Caco-2 (cell line): ENCODE measurements at regions not wholly inside any gene's neighbourhood (a gene's known extent, or its start where the extent isn't known, plus 50 kb on each side); places are given as distances from the start of the nearest gene placed in this dataset.

Source experiments
- BruUV-seq: library from RNA; stranded (reverse); fragments of 400-500 nt; replicated peaks from 2 replicates; lab custom pipeline; 2021; lab: Mats Ljungman, UMichigan
- CTCF ChIA-PET: fragments of 300-600 bp; sonication (Branson Sonifier 250); formaldehyde crosslinking; loops from one replicate; lab custom pipeline; 2022; ENCODE audit warnings: antibody characterized with exemption; lab: Charles Lee
- POLR2A ChIA-PET: fragments of 300-600 bp; sonication (Branson Sonifier 250); formaldehyde crosslinking; loops from one replicate; lab custom pipeline; 2022; ENCODE audit warnings: antibody characterized with exemption; lab: Charles Lee
- DNase-seq, 2 experiments: peaks; one replicate each; pipeline versions ENCODE4 v3.0.0 to v3.0.0-alpha.2; 2020 to 2022
- H3K27me3 ChIP-seq: replicated peaks from 2 replicates; pipeline ENCODE4 v1.6.0; 2011; ENCODE audit warnings: low read length; ENCODE audit not compliant: control insufficient read depth, insufficient read depth
- H3K36me3 ChIP-seq: 2 replicates; pipeline ENCODE4 v1.5.1; 2011; ENCODE audit warnings: low read length; ENCODE audit not compliant: control insufficient read depth, insufficient read depth
- H3K4me1 ChIP-seq: fragments of 250-450 bp; sonication (Bioruptor Pico); 2 replicates; pipeline ENCODE4 v1.5.1; 2020; ENCODE audit warnings: mild to moderate bottlenecking
- H3K4me3 ChIP-seq: 2 replicates; pipeline ENCODE4 v1.5.1; 2011; ENCODE audit warnings: low read depth, mild to moderate bottlenecking, control low read depth, low read length
- H3K9me3 ChIP-seq: fragments of 250-450 bp; sonication (Bioruptor Pico); 2 replicates; pipeline ENCODE4 v1.5.1; 2020; ENCODE audit warnings: mild to moderate bottlenecking, moderate library complexity
- H3K27ac Mint-ChIP-seq: one replicate; pipeline ENCODE4 v1.8.0; 2022; ENCODE audit warnings: mixed read lengths; ENCODE audit not compliant: unreplicated experiment
- H3K27me3 Mint-ChIP-seq: one replicate; pipeline ENCODE4 v1.8.0; 2022; ENCODE audit warnings: mixed read lengths; ENCODE audit not compliant: insufficient read depth, unreplicated experiment
- H3K36me3 Mint-ChIP-seq: one replicate; pipeline ENCODE4 v1.8.0; 2022; ENCODE audit warnings: mild to moderate bottlenecking, mixed read lengths; ENCODE audit not compliant: insufficient read depth, unreplicated experiment
- H3K4me1 Mint-ChIP-seq: one replicate; pipeline ENCODE4 v1.8.0; 2022; ENCODE audit warnings: low read depth, mixed read lengths; ENCODE audit not compliant: unreplicated experiment
- H3K4me3 Mint-ChIP-seq: one replicate; pipeline ENCODE4 v1.8.0; 2022; ENCODE audit warnings: mild to moderate bottlenecking, moderate library complexity, mixed read lengths; ENCODE audit not compliant: unreplicated experiment
- H3K9me3 Mint-ChIP-seq: one replicate; pipeline ENCODE4 v1.8.0; 2022; ENCODE audit warnings: mixed read lengths; ENCODE audit not compliant: unreplicated experiment
- CTCF ChIP-seq, 2 experiments: fragments of 200-600 bp in 1 of 2; IDR thresholded peaks; 1 replicate in 1 of 2; 2 replicates in 1 of 2; pipeline versions ENCODE4 v1.5.1 to v1.8.0; 2011 to 2022; ENCODE audit warnings: antibody characterized with exemption in 1 of 2, control low read depth in 1 of 2, inconsistent platforms in 1 of 2, low read depth in 1 of 2, low read length in 1 of 2, mild to moderate bottlenecking in 1 of 2, moderate library complexity in 1 of 2; ENCODE audit not compliant: insufficient read depth in 1 of 2, severe bottlenecking in 1 of 2, unreplicated experiment in 1 of 2
- intact Hi-C: fragments of 100-400 bp; cut with micrococcal nuclease; formaldehyde crosslinking; loops from one replicate; pipeline ENCODE4 v1.10.0; 2022; ENCODE audit not compliant: unreplicated experiment

- ChIA-PET CTCF (no interaction called here), POLR2A (no interaction called here)
- peaks cover 2% of the 10 kb centered on the region for H3K27me3 Mint-ChIP-seq
- no peak overlapping the region for H3K4me3 Mint-ChIP-seq
- Histone ChIP-seq H3K4me3 (no peak overlapping the region), H3K36me3 (no peaks in the 10 kb centered on the region), H3K4me1 (no peaks in the 10 kb centered on the region), H3K27me3 (no peaks in the 10 kb centered on the region; the same call in 1 of the 2 replicates), H3K9me3 (no peaks in the 10 kb centered on the region)
- H3K27ac Mint-ChIP-seq = no peak overlapping the region
- H3K36me3 Mint-ChIP-seq = no peaks in the 10 kb centered on the region
- no peaks in the 10 kb centered on the region for H3K9me3 Mint-ChIP-seq
- no TSS peak for BruUV-seq
- DNase-seq = no peak
- no peak for TF ChIP-seq CTCF (IDR thresholded peaks at IDR 0.05; ENCODE audit: insufficient read depth in 1 of 2, low read depth in 1 of 2, low read length in 1 of 2, severe bottlenecking in 1 of 2, unreplicated experiment in 1 of 2)
- H3K4me1 Mint-ChIP-seq = no peaks in the 10 kb centered on the region
- intact Hi-C loops = no loop called here
These were observed 509.2 kb upstream of the MCTP2 start for GRCh38 chr15:93722165-93722564.

GRCh38 chr15:93720607-93721006 lies 510.8 kb upstream of the MCTP2 start:
- DNase-seq = no peak
- Histone ChIP-seq H3K4me1 (no peaks in the 10 kb centered on the region), H3K36me3 (no peaks in the 10 kb centered on the region), H3K9me3 (no peaks in the 10 kb centered on the region), H3K4me3 (no peak overlapping the region), H3K27me3 (no peaks in the 10 kb centered on the region; the same call in 1 of the 2 replicates)
- BruUV-seq = no TSS peak
- Mint-ChIP-seq H3K4me1 (no peaks in the 10 kb centered on the region), H3K9me3 (no peaks in the 10 kb centered on the region), H3K4me3 (no peak overlapping the region), H3K27me3 (no peaks in the 10 kb centered on the region), H3K27ac (no peak overlapping the region), H3K36me3 (no peaks in the 10 kb centered on the region)
- CTCF ChIA-PET = no interaction called here
- no peak for TF ChIP-seq CTCF (IDR thresholded peaks at IDR 0.05; ENCODE audit: insufficient read depth in 1 of 2, low read depth in 1 of 2, low read length in 1 of 2, severe bottlenecking in 1 of 2, unreplicated experiment in 1 of 2)
- POLR2A ChIA-PET = no interaction called here
- intact Hi-C loops = no loop called here

- BruUV-seq = no TSS peak
- no peak overlapping the region for H3K27ac Mint-ChIP-seq
- intact Hi-C loops = loop anchor here (10.0 kb wide), 1 partner anchor 255 kb away; no protein-coding TSS in a partner anchor
- H3K27me3 Mint-ChIP-seq = peaks cover 4% of the 10 kb centered on the region
- Histone ChIP-seq H3K4me3 (no peak overlapping the region), H3K27me3 (no peaks in the 10 kb centered on the region; the same call in 1 of the 2 replicates), H3K36me3 (no peaks in the 10 kb centered on the region), H3K4me1 (no peaks in the 10 kb centered on the region), H3K9me3 (no peaks in the 10 kb centered on the region)
- no peaks in the 10 kb centered on the region for H3K4me1 Mint-ChIP-seq
- H3K9me3 Mint-ChIP-seq = no peaks in the 10 kb centered on the region
- DNase-seq = no peak
- POLR2A ChIA-PET = no interaction called here
- CTCF ChIA-PET = no interaction called here
- TF ChIP-seq CTCF (IDR thresholded peaks at IDR 0.05; ENCODE audit: insufficient read depth in 1 of 2, low read depth in 1 of 2, low read length in 1 of 2, severe bottlenecking in 1 of 2, unreplicated experiment in 1 of 2) = no peak
- no peaks in the 10 kb centered on the region for H3K36me3 Mint-ChIP-seq
- no peak overlapping the region for H3K4me3 Mint-ChIP-seq
These were observed 511.4 kb upstream of the MCTP2 start for GRCh38 chr15:93719921-93720351.
